DOHH2 (cell line): ENCODE measurements at regions not wholly inside any gene's neighbourhood (a gene's known extent, or its start where the extent isn't known, plus 50 kb on each side); places are given as distances from the start of the nearest gene placed in this dataset.

Source experiments
- EZH2phosphoT487 ChIP-seq: fragments of 200-600 bp; sonication (generic); IDR thresholded peaks from 2 replicates; pipeline ENCODE4 v1.6.1; 2017; ENCODE audit warnings: borderline replicate concordance, mild to moderate bottlenecking, antibody characterized with exemption, low read length, moderate library complexity, mixed read lengths
- TF ChIP-seq, protein P1 (sequence below): fragments of 200-600 bp; sonication (generic); IDR thresholded peaks from one replicate; pipeline ENCODE4 v1.5.1; 2014; ENCODE audit warnings: antibody characterized with exemption, mild to moderate bottlenecking, low read depth, low read length; ENCODE audit not compliant: poor library complexity, severe bottlenecking

DNA sequence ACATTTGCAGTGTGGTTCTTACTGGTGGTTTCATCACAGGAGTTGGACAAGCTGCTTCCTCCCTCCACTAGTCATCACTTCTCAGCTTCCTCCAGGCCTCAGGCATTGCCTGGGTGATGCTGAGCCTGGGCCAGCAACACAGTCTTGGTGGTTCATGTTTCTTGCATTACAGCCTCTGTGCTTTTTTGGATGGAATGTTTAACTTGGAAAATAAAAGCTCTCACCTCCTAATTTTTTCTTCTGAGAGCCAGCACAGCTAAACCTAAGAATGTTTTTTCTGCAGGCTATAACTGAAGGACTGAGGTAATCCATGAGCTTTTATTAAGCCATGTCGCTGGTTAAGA, 66.1 kb upstream of the RHOU start:
- TF ChIP-seq, protein P1, sequence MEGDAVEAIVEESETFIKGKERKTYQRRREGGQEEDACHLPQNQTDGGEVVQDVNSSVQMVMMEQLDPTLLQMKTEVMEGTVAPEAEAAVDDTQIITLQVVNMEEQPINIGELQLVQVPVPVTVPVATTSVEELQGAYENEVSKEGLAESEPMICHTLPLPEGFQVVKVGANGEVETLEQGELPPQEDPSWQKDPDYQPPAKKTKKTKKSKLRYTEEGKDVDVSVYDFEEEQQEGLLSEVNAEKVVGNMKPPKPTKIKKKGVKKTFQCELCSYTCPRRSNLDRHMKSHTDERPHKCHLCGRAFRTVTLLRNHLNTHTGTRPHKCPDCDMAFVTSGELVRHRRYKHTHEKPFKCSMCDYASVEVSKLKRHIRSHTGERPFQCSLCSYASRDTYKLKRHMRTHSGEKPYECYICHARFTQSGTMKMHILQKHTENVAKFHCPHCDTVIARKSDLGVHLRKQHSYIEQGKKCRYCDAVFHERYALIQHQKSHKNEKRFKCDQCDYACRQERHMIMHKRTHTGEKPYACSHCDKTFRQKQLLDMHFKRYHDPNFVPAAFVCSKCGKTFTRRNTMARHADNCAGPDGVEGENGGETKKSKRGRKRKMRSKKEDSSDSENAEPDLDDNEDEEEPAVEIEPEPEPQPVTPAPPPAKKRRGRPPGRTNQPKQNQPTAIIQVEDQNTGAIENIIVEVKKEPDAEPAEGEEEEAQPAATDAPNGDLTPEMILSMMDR, result no peak
- no peak for TF ChIP-seq EZH2phosphoT487
